Activated CD4-positive, alpha-beta T cell treated with anti-CD3 and anti-CD28 coated beads, Interleukin-2, amount 50 U/mL, for 4 hours (primary cell): ENCODE measurements at regions not wholly inside any gene's neighbourhood (a gene's known extent, or its start where the extent isn't known, plus 50 kb on each side); places are given as distances from the start of the nearest gene placed in this dataset.
"Not testable (repeated sequence)": the region's sequence is repeated elsewhere in the genome, so short reads cannot be mapped to it uniquely, and the experiment has no call there.

Source experiments
- DNase-seq, 2 experiments: peaks; one replicate each; pipeline ENCODE4 v3.0.0-alpha.2; 2020

DNA sequence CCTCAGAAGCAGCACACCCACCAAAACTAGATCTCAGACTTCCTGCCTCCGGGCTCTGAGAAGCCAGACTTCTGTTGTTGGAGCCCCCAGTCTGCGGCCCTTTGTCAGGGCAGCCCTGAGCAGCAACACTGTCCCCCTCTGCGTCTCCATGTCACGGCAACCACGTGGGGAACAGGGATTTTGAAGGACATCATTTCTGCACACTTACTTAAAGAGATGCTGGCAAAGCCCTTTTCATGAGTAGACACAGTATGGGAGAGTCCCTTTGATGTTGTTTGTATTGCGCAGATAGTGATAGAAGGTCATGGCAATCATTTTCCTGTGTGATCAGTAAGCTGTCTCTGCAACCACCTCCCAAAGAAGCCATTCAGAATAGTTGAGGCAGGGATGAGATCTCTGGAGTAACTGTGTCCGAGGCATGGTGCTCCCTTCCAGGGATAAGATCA is 69.1 kb upstream of the ID2 start:
- no peak for DNase-seq

- not testable (repeated sequence) for DNase-seq
Observed at GRCh38 chr2:8613207-8613999, 68.5 kb upstream of the ID2 start.

GRCh38 chr2:8614646-8615045 is 67.2 kb upstream of the ID2 start:
- no peak for DNase-seq

GRCh38 chr2:8615252-8615575 is 66.6 kb upstream of the ID2 start:
- no peak for DNase-seq

DNA sequence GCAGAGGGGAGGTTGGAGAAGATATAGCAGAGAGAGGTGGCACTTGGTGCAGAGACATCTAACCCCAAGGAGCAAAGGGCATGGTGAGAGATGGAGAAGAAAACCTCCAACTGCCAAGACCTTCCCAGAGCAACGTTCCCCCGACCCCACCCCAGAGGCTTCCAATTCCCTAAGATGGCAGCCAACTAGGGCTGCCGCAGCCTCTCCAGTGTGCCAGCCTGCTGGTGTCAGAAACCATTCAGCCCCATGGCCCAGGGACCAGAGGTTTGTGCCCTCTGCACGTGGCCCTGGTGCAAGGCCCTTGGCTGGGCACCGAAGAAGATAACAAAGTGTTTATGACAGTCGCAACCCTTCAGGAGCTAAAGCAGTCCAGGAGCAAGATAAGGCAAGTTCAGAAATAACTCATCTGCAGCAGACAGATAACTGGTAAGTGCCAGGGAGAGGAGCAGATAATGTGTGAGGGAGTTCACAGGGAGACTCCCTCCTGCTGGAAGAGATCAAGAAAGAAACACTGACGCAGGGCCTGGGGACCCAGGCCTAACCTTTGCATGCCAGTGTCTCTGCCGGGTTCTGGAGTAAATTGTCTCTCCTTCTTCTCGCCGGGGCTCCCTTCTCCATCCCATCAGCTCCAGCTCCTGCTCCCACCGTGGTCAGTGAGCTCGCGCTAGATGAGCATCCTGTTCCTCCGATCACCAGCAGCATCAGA is 66.1 kb upstream of the ID2 start:
- no peak for DNase-seq

GRCh38 chr2:8617048-8617447 is 64.8 kb upstream of the ID2 start:
- DNase-seq, result no peak

DNA sequence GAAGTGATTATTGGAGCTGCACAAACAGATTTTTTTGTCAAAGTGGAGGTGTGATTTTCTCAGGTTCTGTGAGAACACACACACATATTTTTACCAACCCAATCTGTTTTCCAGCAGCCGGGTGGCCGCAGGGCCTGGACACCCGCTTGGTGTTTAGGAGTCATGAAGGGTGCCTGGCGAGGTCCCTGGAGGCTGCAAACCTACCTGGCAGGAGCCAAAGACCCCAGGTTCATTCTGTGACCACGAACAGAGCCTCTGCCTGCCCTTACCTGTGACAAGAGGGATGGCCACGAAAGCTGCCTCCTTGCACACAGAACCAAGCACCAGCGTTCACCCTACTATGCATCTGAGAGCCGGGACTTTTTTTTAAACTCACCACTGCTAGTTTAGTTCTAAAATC is 64.3 kb upstream of the ID2 start:
- no peak for DNase-seq

GRCh38 chr2:8619071-8619470 is 62.8 kb upstream of the ID2 start:
- DNase-seq, result no peak

DNA sequence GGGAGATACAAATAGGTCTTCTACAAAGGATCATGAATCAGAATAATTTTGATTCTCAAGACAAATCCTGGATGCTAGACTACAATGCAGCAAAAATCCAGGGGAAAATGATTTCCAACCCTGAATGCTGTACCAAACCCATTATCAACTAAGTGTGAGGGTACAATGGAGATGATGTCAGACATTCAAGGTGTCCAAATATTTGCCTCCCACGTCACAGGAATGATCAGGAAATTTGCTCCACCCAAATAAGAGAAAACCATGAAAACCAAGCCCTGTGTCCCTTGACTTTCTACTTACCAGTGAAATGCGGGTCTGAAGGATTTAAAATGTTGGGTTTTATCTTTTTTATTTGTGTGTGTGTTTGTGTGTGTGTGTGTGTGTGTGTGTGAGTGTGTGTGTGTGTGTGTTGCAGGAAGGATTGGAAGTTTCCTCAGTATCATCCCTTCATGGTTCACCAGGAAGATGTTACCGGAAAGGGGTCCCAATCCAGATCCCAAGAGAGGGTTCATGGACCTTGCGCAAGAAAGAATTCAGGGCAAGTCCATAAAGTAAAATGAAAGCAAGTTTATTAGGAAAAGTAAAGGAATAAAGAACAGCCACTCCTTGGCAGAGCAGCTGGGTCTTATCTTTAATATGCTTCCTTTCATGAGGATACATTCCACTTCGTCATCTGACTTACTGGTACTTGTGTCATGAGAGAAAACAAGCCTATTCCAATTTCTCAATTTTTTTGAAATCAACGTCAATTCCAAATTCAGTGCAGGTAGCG is 61.1 kb upstream of the ID2 start:
- DNase-seq, result no peak

DNA sequence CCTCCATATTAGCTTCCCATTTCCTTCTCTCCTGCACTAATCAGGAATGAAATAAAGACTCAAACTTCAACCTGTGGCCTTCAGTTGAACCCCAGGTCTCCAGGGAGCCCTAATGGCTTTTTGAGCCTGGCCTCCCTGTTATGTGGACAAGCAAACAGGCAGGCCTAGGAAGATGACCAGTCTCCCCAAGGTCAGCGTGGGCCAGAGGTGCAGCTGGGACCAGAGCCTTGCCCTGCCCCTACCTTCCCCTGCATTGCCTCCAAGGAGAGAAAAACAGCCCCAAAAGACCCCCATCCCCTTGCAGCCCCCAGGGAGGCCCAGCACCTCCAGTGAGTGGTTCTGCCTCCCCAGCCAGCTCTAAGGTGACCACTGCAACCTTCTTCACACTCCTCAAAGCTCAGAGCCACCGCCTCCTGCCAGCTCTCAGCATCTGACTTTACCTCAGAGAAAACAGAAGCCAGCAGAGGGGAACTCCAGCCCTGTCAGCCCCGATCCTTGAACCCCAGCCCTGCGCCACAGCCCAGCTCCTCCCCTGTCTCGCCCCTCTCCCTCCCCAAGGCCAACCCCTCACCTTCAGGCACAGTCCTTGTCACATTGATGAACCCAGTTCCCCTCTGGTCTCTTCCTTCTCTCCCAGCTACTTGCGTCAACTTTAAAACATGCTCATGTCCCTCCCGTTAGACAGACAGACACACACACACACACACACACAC is 59.5 kb upstream of the ID2 start:
- DNase-seq, result no peak

- no peak for DNase-seq
Observed at GRCh38 chr2:8622924-8623465, 58.9 kb upstream of the ID2 start.

DNA sequence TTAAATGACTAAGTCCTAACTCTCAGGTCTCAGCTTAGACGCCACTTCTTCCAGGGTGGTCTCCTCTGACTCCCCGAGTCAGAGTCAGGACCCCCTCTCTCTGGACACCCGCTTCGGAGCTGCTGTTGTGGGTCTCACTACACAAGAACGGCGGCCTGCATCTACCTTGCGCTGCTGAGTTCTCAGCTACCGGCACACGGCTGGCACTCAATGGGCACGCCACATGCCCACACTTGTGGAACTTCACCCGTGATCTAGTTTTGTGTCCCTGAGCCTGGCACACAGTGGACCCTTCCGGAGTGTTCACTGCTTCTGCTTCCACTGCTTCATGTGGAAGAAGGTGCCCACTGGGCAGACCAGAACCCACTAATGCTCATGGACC is 58.3 kb upstream of the ID2 start:
- DNase-seq, result no peak

DNA sequence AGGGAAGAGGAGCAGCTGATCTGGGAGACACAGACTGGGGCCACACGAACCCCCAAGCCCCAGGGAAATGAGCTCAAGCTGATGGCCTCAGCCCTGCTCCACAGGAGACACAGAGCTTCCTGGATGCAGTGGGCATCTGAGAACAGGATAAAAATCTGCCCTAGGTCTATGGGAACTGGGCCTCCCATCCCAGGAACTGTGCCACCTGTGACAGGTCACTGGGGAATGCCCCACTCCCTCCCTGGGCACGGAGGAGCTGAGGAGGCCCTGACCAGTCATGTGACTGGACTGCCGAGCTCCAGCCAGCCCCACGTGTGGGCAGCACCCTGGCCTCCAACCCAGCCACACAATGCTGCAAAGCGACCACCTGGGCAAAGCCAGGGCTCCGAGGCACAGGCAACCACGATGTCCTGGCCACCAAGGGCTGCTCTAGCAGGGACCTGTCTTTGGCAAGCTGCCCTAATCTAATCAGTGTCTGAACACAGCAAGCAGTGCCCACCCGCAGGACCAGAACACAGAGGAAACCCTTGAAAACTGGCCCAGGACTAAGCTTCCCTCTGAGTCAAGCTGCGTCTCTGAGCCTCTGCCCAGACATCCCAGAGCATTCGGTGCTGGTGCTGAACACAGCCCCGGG is 57.8 kb upstream of the ID2 start:
- no peak for DNase-seq

DNA sequence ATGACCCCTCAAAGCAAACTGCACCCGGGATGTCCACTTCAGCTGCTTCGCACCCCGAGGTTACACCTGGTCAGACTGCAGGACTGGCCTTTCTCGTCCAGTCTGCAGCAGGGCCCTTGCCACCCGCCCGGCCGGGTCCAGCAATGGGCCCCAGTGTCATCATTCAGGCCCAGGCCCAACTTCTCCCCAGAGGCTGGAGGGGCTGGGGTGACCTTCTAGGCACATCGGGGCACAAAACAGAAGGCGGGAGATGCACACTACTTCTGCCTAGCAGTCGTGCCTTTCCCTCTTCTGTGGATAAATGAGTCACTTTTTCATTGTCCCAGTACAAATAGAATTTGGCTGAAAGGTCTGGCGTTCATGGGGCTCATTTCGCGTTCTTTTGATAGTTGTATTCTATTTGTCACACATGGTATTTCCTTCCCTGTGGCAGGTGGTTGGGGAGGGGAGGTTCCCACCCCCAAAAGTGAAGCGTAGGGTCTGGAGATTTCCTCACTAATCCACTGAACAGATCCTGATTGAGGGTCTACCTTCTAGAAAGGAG is 56.9 kb upstream of the ID2 start:
- no peak for DNase-seq

- DNase-seq, result no peak
Observed at GRCh38 chr2:8625399-8626300, 56.2 kb upstream of the ID2 start.

GRCh38 chr2:8626572-8626971 is 55.3 kb upstream of the ID2 start:
- DNase-seq, result no peak

DNA sequence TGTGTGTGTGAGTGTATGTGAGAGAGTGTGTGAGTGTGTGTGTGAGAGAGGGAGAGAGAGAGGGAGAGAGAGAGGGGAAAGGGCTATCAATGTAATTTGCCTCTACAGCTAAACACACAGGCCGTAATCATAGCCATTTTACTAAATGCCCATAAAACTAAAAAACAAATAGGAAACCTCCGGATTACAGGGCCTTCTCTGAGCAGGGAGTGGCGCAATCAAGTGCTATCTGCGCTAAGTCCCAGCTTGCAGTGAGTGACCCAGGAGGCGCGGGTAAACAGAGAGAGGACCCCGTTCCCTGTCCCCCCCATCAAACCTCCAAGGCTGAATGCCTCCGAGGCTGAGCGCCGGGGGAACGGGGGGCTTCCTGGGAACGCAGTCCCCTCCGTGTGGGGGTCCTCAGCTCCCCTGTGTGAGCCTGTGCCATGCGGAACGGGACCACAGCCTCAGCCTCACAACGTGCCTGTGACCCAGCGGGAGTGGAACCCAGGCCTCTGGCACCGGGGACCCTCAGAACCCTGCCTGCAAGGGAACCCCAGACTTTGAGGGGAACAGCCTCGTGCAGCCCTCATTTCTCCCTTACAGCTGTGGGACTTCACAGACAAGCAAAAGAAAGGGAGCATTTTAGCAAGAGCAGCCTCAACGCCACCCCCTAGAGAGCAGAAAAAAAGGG is 54.7 kb upstream of the ID2 start:
- no peak for DNase-seq

DNA sequence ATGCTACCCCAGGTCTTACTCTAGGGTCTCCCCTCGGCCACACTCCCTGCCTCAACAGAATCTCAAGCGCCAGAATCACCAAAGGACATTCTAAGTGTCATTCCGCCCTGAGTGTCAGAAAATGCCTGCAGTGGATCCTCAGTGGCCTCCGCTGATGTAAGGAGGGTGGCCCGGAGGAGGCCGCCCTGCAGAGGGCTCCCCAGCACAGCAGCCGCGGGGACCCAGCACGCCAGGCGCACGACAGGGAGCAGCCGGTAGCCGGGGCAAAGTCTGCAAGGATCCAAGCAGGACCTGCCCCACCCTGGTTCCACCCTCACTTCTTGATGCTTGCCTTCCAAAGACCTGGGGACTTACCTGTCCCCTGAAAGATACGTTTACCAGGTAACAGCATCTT is 54.2 kb upstream of the ID2 start:
- no peak for DNase-seq

GRCh38 chr2:8628179-8628865 is 53.5 kb upstream of the ID2 start:
- DNase-seq, result no peak

GRCh38 chr2:8628866-8629209 is 53.0 kb upstream of the ID2 start:
- no peak for DNase-seq
